HFF-Myc (cell line): ENCODE measurements at regions not wholly inside any gene's neighbourhood (a gene's known extent, or its start where the extent isn't known, plus 50 kb on each side); places are given as distances from the start of the nearest gene placed in this dataset.

Source experiments
- DNase-seq: peaks from one replicate; pipeline ENCODE4 v3.0.0-alpha.2; 2011; ENCODE audit warnings: low read depth; ENCODE audit errors: extremely low read depth
- H3K4me3 ChIP-seq: replicated peaks from 2 replicates; pipeline ENCODE4 v1.5.1; 2011; ENCODE audit warnings: low read depth, mild to moderate bottlenecking, control low read depth, low read length
- TF ChIP-seq, protein P1 (sequence below): IDR thresholded peaks from 2 replicates; pipeline ENCODE4 v1.5.1; 2012; ENCODE audit warnings: mild to moderate bottlenecking, low read depth, low read length, control low read depth; ENCODE audit errors: missing control alignments

DNA sequence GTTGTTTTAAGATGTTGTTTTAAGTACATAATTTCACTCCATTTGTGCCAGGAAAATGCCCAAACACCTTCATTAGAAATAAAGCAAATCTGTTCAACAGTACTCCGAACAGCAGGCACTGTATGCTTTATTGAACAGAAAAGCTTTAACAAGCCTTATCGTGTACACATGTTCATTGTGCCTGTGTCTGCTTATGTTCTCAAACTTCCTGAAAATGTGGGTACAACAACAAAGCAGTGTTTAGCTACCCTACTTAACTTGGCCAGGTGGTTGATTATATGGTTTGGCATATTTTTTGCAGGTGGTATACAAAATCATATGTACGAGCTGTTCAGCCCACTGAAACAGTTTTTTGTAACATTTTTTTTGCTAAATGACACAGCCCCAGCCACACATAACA is 718.0 kb downstream of the DACH1 start:
- TF ChIP-seq, protein P1, sequence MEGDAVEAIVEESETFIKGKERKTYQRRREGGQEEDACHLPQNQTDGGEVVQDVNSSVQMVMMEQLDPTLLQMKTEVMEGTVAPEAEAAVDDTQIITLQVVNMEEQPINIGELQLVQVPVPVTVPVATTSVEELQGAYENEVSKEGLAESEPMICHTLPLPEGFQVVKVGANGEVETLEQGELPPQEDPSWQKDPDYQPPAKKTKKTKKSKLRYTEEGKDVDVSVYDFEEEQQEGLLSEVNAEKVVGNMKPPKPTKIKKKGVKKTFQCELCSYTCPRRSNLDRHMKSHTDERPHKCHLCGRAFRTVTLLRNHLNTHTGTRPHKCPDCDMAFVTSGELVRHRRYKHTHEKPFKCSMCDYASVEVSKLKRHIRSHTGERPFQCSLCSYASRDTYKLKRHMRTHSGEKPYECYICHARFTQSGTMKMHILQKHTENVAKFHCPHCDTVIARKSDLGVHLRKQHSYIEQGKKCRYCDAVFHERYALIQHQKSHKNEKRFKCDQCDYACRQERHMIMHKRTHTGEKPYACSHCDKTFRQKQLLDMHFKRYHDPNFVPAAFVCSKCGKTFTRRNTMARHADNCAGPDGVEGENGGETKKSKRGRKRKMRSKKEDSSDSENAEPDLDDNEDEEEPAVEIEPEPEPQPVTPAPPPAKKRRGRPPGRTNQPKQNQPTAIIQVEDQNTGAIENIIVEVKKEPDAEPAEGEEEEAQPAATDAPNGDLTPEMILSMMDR = no peak
- no peak for DNase-seq
- no peak overlapping the region for H3K4me3 ChIP-seq

DNA sequence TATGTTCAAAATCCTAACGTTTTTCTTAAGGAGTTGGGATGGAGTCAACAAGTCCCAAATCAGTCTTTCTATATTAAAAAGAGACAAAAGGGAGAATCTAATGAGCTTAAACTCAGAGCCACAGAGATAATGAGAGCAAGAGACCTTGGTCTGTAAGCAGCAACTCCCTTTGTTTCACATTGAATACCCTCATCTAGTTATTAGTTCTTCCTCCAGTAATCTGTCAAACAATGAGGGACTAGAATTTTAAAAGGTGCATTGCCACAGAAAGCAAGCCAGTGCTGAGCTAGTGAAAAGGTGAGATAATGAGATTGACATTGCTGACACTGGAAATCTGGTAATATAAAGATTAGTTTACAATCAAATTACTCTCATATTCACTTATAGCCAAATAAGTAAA is 718.6 kb downstream of the DACH1 start:
- H3K4me3 ChIP-seq = no peak overlapping the region
- no peak for DNase-seq
- TF ChIP-seq, protein P1 = no peak

DNA sequence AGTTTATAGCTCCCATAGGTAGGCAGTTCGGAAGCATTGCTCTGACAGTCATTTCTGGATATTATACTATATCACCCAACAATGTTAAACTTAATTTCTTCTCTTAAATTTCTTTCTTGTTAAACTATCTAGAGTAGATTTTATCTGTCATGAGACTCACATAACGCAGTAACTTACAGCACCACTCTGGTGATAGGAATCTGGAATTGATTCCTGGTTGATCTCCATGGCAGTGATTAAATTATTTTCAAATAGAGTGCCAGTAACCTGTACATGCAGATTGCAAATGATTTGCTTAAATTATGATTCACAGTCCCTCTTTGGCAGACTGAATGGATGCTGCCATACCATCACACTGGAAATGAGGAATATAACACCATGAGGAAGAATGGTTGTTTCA is 722.1 kb downstream of the DACH1 start:
- H3K4me3 ChIP-seq = no peak overlapping the region
- DNase-seq = no peak

DNA sequence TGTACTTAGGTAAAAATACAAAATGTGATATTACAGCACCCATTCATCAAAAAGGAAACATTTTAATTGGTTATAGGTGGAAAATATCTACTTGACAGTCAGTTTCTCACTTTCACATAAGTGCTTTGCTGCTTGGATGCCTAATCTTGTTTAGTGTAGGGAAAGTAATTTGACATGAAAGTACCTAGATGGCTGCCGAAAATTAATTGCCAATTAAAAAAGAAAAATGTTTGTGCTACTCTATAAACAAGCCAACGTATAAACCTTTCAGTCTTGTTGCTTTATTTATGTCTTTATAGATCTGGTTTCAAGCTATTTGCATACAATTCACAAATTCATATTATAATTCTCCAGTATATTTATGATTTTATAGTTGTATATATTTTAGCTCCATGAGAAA is 729.9 kb downstream of the DACH1 start:
- no peak overlapping the region for H3K4me3 ChIP-seq
- no peak for DNase-seq
- TF ChIP-seq, protein P1 = no peak

More for the DNA sequence above, 722.1 kb downstream of the DACH1 start:
- TF ChIP-seq, protein P1 = no peak

DNA sequence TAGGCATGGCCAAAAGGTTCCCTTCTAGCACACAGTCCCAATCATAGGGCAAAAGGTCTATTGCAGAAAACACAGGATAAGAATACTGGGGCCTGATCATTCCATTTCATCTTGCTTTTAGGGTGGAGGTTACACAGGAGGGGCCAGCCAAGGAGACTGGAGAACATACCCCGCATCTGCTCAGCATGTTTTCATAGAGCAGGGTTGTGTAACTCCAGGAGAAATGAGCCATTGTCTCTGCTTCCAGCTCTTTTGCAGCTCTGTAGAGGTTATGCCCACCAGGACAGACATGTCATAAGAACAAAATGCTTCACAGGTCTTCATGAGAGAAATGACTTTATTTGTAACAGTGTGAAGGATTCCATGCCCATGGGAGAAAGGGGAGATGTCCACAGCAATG is 742.8 kb downstream of the DACH1 start:
- no peak for DNase-seq
- no peak overlapping the region for H3K4me3 ChIP-seq
- TF ChIP-seq, protein P1 = no peak

DNA sequence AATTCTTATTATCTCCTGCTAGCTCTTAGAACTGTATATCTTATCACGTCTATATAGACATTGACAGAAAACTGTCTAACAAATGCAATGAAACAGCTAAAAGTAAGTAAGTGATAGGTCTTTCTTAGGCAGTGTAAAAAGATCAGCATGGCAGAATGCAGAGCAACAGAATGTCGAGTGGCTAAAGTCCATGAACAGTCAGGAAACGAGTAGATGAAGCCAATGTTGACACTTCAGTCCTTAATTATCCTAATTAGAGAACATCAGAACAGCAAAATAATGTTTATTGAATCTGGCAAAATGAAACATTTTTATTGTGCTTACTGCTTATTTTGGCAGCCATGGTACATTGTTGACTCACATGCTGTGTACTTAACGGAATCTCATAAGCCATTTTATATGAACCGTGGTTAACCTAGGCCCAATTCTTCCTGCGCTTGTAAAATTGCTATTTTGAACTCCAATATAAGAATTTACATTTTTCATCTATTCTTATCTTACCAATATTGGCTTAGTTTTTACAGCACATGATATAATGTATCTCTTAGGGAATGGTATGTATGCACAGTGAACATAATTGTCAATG is 748.1 kb downstream of the DACH1 start:
- no peak for DNase-seq
- no peak overlapping the region for H3K4me3 ChIP-seq
- TF ChIP-seq, protein P1 = no peak

DNA sequence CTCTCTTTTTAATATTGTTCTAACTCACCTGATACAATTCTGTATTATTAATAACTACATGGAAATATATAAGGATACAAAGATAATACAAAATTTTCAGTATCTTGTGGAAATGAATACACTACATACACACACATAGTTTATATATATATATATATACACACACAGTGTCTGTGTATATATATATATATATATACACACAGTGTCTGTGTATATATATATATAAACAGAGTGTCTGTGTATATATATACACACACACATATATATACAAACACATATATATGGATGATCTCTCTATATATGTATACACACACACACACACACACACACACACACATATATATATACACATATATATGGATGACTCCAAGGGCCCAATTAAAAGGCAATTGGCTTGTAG is 749.1 kb downstream of the DACH1 start:
- no peak overlapping the region for H3K4me3 ChIP-seq
- no peak for DNase-seq
- TF ChIP-seq, protein P1 = no peak
